ENCODE measurements at regions not wholly inside any gene's neighbourhood (a gene's known extent, or its start where the extent isn't known, plus 50 kb on each side); places are given as distances from the start of the nearest gene placed in this dataset.

- Histone ChIP-seq H3K9me3 (no peaks in the 10 kb centered on the region), H3K4me1 (no peaks in the 10 kb centered on the region), H3K27me3 (no peaks in the 10 kb centered on the region), H3K36me3 (no peaks in the 10 kb centered on the region), H3K27ac (no peak overlapping the region), H3K4me3 (no peak overlapping the region)
- DNase-seq (ENCODE audit: low spot score): no peak
- no peak for TF ChIP-seq CTCF (IDR thresholded peaks at IDR 0.05)
These were observed 277.6 kb downstream of the CLIC5 start for GRCh38 chr6:45738057-45738455.

GRCh38 chr6:45737331-45738056 is 278.2 kb downstream of the CLIC5 start:
- Histone ChIP-seq H3K27ac (no peak overlapping the region), H3K9me3 (no peaks in the 10 kb centered on the region), H3K27me3 (no peaks in the 10 kb centered on the region), H3K4me3 (no peak overlapping the region), H3K36me3 (no peaks in the 10 kb centered on the region), H3K4me1 (no peaks in the 10 kb centered on the region)
- no peak for TF ChIP-seq CTCF (IDR thresholded peaks at IDR 0.05)
- DNase-seq (ENCODE audit: low spot score): no peak

GRCh38 chr6:45736134-45736533 is 279.5 kb downstream of the CLIC5 start:
- DNase-seq (ENCODE audit: low spot score): no peak
- Histone ChIP-seq H3K36me3 (no peaks in the 10 kb centered on the region), H3K9me3 (no peaks in the 10 kb centered on the region), H3K27me3 (no peaks in the 10 kb centered on the region), H3K4me3 (no peak overlapping the region), H3K4me1 (no peaks in the 10 kb centered on the region), H3K27ac (no peak overlapping the region)
- TF ChIP-seq CTCF (IDR thresholded peaks at IDR 0.05): no peak

- TF ChIP-seq CTCF (IDR thresholded peaks at IDR 0.05): no peak
- Histone ChIP-seq H3K9me3 (no peaks in the 10 kb centered on the region), H3K27ac (no peak overlapping the region), H3K36me3 (no peaks in the 10 kb centered on the region), H3K4me1 (no peaks in the 10 kb centered on the region), H3K27me3 (no peaks in the 10 kb centered on the region), H3K4me3 (no peak overlapping the region)
- no peak for DNase-seq (ENCODE audit: low spot score)
These were observed 282.9 kb downstream of the CLIC5 start for GRCh38 chr6:45732731-45733130.

GRCh38 chr6:45730232-45730631 is 285.4 kb downstream of the CLIC5 start:
- Histone ChIP-seq H3K36me3 (no peaks in the 10 kb centered on the region), H3K4me3 (no peak overlapping the region), H3K4me1 (no peaks in the 10 kb centered on the region), H3K27me3 (no peaks in the 10 kb centered on the region), H3K9me3 (no peaks in the 10 kb centered on the region), H3K27ac (no peak overlapping the region)
- TF ChIP-seq CTCF (IDR thresholded peaks at IDR 0.05): no peak
- no peak for DNase-seq (ENCODE audit: low spot score)

GRCh38 chr6:45728674-45729073 is 287.0 kb downstream of the CLIC5 start:
- Histone ChIP-seq H3K4me1 (peaks cover 0 to 3% of the 10 kb centered on the region in 2 donors), H3K27ac (no peak overlapping the region), H3K4me3 (no peak overlapping the region), H3K27me3 (no peaks in the 10 kb centered on the region), H3K9me3 (no peaks in the 10 kb centered on the region), H3K36me3 (no peaks in the 10 kb centered on the region)
- TF ChIP-seq CTCF (IDR thresholded peaks at IDR 0.05): no peak
- DNase-seq (ENCODE audit: low spot score): no peak
